AG20443 (cell line): ENCODE measurements at regions not wholly inside any gene's neighbourhood (a gene's known extent, or its start where the extent isn't known, plus 50 kb on each side); places are given as distances from the start of the nearest gene placed in this dataset.

ENCODE experiments used
- DNase-seq: peaks from one replicate; pipeline ENCODE4 v3.0.0; 2012; ENCODE audit warnings: low spot score, mixed read lengths

GRCh38 chr9:693201-694091, 148.1 kb upstream of the DMRT1 start:
- peak; percentile 69 for DNase-seq

- DNase-seq, result no peak
These were observed 147.4 kb upstream of the DMRT1 start for GRCh38 chr9:694092-694402.

- peak; percentile 63 for DNase-seq
These were observed 146.9 kb upstream of the DMRT1 start for GRCh38 chr9:694403-695154.

GRCh38 chr9:695252-695651, 146.2 kb upstream of the DMRT1 start:
- DNase-seq, result no peak

- peak; percentile 61 for DNase-seq
These were observed 144.9 kb upstream of the DMRT1 start for GRCh38 chr9:696332-697323.

GRCh38 chr9:698276-698675, 143.2 kb upstream of the DMRT1 start:
- peak; percentile 60 for DNase-seq

GRCh38 chr9:698954-699353, 142.5 kb upstream of the DMRT1 start:
- no peak for DNase-seq

- no peak for DNase-seq
These were observed 142.1 kb upstream of the DMRT1 start for GRCh38 chr9:699396-699795.

- DNase-seq, result no peak
These were observed 140.9 kb upstream of the DMRT1 start for GRCh38 chr9:700365-701282.

- peak; percentile 49 for DNase-seq
These were observed 138.1 kb upstream of the DMRT1 start for GRCh38 chr9:703392-703791.

- DNase-seq, result no peak
These were observed 135.4 kb upstream of the DMRT1 start for GRCh38 chr9:706073-706472.

- DNase-seq, result peak; percentile 86
These were observed 134.7 kb upstream of the DMRT1 start for GRCh38 chr9:706606-707459.

GRCh38 chr9:708182-708550, 133.3 kb upstream of the DMRT1 start:
- peak; percentile 34 for DNase-seq

- no peak for DNase-seq
These were observed 132.7 kb upstream of the DMRT1 start for GRCh38 chr9:708551-709432.

- DNase-seq, result no peak
These were observed 130.3 kb upstream of the DMRT1 start for GRCh38 chr9:710951-711745.

GRCh38 chr9:711761-712553, 129.5 kb upstream of the DMRT1 start:
- DNase-seq, result no peak

- DNase-seq, result no peak
These were observed 128.9 kb upstream of the DMRT1 start for GRCh38 chr9:712643-713042.

GRCh38 chr9:713091-713490, 128.4 kb upstream of the DMRT1 start:
- DNase-seq, result no peak
